GM12892 (cell line): ENCODE measurements at regions not wholly inside any gene's neighbourhood (a gene's known extent, or its start where the extent isn't known, plus 50 kb on each side); places are given as distances from the start of the nearest gene placed in this dataset.
A peak's percentile ranks its signal among the peaks of the same experiment; 100 is the strongest.
"Not testable (repeated sequence)": the region's sequence is repeated elsewhere in the genome, so short reads cannot be mapped to it uniquely, and the experiment has no call there.

Experiments
- DNase-seq: peaks from one replicate; pipeline ENCODE4 v3.0.0; 2011; ENCODE audit not compliant: insufficient read length
- FAIRE-seq: peaks from 2 replicates; lab custom pipeline; 2011; peaks lifted over from hg19 to GRCh38; lab: Jason Lieb, UNC
- POLR2A ChIP-seq: IDR thresholded peaks from 2 replicates; pipeline ENCODE4 v1.6.1; 2011; ENCODE audit warnings: low read depth, low read length, control low read depth
- POLR2AphosphoS5 ChIP-seq: IDR thresholded peaks from 2 replicates; pipeline ENCODE4 v1.6.1; 2011; ENCODE audit warnings: low read depth, low read length, control low read depth
- TAF1 ChIP-seq: IDR thresholded peaks from 2 replicates; pipeline ENCODE4 v1.6.1; 2011; ENCODE audit warnings: low read depth, mild to moderate bottlenecking, control low read depth, low read length, borderline replicate concordance

DNA sequence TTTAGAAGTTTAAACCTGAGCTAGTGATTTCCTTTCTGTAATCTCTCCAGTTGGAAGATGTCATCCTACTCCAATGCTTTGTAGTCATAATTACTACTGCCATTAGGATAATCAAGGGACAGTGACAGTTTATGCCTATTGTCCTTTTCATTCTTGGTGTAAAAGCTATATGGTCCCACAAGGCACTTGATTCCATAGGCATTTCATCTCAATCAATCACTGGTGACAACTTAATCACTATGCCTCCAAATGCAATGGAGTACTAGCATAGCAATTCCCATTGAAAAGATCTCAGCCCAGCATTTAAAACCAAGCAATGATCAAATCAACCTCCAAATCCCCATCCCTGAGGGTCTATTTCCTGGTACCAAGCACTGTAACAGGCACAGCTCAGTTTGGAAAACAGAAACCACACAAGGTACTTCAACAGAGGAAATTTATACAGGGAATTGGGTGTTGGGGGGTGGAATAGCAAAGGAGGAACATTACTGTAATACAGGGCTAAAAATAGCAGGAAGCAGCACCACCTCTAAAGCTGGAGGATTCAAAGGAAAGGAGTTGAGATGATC, 51.0 kb downstream of the FHIP2A start:
- DNase-seq (no peak), FAIRE-seq (no peak)
- TF ChIP-seq POLR2A (no peak), TAF1 (no peak), POLR2AphosphoS5 (no peak)

DNA sequence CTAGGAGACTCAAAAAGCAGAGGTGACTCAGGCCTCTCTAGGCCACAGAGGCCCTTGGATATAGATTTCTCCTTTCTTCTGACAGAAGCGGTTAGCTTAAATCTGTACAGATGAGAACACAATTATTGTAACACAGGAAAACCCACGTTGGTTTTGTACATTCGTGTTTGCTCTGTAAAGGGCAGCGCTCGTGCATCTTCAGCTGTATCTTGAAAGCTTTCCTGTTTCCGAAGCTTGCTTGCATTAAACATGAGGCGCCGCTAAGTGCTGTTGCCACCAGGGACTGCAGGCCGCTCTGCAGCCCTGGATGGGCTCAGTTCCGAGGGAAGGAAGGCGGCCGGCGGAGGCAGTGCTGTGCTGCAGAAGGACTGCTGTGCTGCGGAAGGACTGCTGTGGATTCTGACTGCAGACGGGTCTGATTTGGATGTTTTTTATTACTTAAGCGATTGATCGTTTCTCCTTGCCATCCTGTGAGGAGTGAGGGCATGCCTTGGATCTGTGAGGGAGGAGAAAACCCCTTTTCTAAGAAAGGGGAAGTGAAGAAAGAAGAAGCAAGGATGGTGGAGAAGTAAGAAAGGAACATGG, 53.3 kb downstream of the FHIP2A start:
- FAIRE-seq (peak; percentile 53), DNase-seq (no peak)
- TF ChIP-seq POLR2A = no peak
- TF ChIP-seq POLR2AphosphoS5 = no peak
- no peak for TF ChIP-seq TAF1

DNA sequence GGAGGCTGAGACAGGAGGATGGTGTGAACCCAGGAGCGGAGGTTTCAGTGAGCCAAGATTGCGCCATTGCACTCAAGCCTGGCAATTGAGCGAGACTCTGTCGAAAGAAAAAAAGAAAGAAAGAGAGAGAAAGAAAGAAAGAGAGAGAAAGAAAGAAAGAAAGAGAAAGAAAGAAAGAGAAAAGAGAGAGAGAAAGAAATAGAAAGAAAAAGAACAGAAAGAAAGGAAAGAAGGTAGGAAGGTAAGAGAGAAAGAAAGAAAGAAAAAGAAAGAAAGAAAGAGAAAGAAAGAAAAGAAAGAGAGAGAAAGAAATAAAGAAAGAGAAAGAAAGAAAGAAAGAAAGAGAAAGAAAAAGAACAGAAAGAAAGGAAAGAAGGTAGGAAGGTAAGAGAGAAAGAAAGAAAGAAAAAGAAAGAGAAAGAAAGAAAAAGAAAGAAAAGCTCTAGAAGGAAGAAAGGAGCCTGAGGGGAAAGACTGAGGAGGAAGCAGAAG, 54.1 kb downstream of the FHIP2A start:
- not testable (repeated sequence) for DNase-seq, FAIRE-seq

DNA sequence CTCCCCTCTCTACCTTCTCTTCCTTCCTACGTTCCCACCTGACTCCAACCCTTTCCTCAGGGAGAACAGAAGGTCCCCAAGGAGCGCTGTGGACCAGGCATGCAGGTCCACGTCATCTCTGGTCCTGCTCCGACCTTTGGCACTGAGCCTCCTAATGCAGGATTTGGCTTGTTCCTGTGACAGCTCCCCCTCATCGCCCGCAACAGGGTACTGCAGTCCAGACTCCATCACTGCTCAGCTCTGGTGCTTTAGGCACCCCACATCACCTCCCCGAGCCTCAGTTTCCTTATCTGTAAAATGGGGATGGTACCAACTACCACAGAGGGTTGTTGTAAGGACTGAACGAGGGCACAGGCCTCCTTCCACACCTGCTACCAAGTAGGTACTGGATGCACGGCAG, 54.6 kb downstream of the FHIP2A start:
- FAIRE-seq (no peak), DNase-seq (no peak)
- no peak for TF ChIP-seq TAF1
- no peak for TF ChIP-seq POLR2A
- no peak for TF ChIP-seq POLR2AphosphoS5

DNA sequence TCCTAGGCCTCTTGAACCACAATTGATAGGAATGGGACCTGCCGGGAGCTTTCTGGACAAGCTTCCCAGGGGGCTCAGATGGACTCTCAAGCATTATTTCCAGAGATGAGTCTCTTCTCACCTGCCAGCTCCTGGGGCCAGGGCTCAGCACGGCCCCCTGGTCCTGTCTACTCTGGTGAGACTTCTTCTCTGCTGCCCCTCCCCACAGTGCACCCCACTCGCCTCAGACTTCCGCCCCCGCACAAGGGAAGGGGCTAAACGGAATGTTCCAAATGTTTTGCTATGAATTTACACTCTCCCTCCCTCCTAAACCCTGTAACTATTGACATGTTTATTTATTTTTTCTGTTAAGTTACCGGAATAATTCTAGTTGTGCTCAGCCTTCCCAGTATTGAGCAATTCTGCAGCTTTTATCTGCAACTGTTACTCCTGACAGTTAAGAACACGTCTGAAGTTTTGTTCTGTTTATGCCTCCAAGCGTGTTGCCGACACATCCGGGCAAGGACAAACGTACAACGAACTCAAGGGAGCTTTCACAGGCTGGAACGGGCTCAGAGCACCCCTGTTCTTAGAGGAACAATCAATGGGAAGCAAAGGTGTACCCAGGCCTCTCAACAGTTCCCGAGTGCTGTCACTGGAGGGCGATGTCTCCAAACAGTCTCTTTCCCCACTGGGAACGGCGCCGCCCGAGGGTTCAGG, 55.2 kb downstream of the FHIP2A start:
- FAIRE-seq (peak; percentile 82), DNase-seq (peak; percentile 47)

DNA sequence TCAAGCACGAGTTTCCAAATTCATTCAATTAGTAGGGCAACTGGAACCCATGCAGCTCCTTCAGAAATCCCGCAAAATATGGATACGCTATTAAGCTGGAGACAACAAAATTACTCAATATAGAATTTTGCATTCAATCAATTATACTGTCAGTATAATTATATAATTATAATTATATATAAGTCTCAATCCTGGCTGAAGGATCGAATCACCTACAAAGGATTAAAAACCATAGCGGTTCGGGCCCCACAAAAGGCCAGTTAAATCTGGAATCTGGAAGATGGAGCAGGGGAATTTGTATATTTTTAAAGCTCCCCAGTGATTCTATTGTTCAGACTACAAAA, 55.7 kb downstream of the FHIP2A start:
- DNase-seq (no peak), FAIRE-seq (no peak)
- TF ChIP-seq POLR2AphosphoS5 (no peak), TAF1 (no peak), POLR2A (no peak)

More for the DNA sequence above, 55.2 kb downstream of the FHIP2A start:
- TF ChIP-seq TAF1 = no peak
- no peak for TF ChIP-seq POLR2AphosphoS5
- no peak for TF ChIP-seq POLR2A

DNA sequence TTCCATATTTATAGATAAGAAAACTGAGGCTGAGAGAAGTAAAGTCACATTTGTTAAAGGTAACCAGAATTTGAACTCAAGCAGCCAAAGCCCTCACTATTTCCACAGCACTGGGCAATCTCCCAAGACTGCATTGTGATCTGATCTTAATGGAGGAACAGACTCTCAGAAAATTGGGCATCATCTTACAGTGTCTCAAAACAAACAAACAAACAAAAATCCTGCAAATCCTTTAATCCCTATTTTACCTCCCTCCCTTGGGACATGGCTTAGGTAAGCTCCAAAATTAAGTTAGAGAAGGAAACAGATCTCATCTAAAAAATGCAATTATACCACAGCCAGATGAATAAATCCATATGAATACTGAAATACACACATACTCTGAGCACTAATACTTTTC, 57.5 kb downstream of the FHIP2A start:
- no peak for DNase-seq
- FAIRE-seq = no peak
- TF ChIP-seq POLR2A (no peak), TAF1 (no peak), POLR2AphosphoS5 (no peak)

DNA sequence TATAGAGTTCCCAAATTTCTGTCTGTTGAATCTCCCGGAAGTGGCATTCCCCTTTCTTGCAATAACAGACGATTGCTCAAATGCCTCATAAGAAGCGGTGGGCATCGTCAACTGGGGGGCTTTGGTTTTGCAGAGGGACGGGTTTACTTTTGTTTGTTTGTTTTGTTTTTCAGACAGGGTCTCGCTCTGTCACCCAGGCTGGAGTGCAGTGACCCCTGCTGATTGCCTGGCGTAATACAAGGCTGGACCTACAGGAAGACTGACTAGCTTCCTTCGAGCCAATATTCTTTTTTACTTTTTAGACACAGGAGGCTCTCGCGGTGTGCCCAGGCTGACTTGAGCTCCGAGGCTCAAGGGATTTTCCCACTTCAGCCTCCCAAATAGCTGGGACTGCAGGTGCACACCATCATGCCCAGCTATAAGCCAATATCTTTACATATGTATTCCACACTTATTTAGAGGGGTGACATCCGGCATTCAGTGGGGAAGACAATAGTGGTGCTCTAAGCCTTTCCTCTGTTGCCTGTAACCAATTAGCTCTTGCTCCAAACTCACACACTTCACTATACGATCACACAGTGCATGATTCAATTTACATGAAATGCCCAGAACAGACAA, 58.1 kb downstream of the FHIP2A start:
- TF ChIP-seq POLR2AphosphoS5 (no peak), POLR2A (no peak), TAF1 (no peak)
- FAIRE-seq (peak; percentile 80), DNase-seq (peak; percentile 19)

DNA sequence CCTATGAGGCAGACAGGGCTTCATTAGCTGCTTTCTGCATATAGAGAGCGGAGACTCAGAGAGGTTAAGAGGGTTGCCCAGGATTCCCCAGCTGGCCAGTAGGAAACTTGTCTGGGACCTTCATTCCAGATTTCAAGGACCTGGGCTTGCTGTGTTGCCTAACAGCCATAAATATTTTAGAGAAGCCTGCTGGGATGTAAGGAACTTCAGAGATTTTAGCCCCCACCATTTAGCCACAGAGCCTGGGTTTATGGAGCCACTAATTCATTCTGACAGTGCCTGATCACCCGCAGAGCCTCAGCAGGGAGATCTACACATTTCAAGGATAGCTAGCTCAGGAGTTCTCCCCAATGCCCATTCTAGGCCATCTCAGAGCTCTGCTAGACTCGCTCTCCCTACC, 56.6 kb upstream of the TRUB1 start:
- DNase-seq (no peak), FAIRE-seq (no peak)
- TF ChIP-seq TAF1 = no peak
- TF ChIP-seq POLR2AphosphoS5 = no peak
- TF ChIP-seq POLR2A = no peak

DNA sequence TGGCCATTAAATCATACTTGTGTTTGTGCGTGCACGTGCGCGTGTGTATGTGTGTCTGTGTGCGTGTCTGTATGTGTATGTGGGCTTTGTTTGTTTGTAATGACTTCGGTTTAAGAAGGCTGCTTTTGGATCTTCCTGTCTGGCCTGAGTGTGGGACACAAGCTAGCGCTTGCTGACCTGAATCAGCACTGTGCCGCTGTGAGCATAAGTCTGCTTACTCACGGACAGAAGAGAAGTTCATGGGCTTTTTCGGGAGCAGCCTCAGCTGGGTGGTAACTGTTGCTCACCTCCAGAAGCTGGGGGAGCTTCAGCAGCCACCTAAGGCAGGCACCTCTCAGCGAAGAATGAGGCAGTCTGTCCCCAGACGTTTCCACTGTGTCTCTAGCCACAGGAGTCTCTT, 56.1 kb upstream of the TRUB1 start:
- FAIRE-seq = no peak
- DNase-seq = no peak
- TF ChIP-seq POLR2AphosphoS5 (no peak), TAF1 (no peak), POLR2A (no peak)

DNA sequence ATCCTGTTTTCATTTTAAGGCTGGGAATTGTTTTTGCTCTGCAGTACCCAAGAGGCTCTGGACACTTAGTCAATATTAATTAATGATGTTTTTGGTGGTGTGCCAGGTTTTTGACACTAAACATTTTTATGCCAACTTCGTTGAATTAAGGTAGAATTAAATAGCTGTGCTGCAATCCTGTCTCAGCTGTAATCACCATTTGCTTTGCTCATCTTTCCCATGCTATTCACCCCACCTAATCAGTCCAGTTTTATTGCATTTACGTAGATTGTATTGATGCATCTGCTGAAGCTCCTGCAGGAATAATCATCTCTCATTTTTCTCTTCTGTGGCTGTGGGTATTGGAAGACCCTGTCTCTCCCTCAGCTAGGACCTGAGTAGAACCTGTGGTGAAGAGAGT, 52.6 kb upstream of the TRUB1 start:
- DNase-seq = no peak
- TF ChIP-seq POLR2A (no peak), TAF1 (no peak)
- no peak for FAIRE-seq
